Left renal pelvis (tissue), 4 donors: ENCODE measurements at regions not wholly inside any gene's neighbourhood (a gene's known extent, or its start where the extent isn't known, plus 50 kb on each side); places are given as distances from the start of the nearest gene placed in this dataset.

Experiments used
- DNase-seq, 4 donors: peaks; one replicate each; pipeline ENCODE4 v3.0.0-alpha.2; 2013; ENCODE audit warnings: low read depth in 4 of 4, low spot score in 3 of 4

DNA sequence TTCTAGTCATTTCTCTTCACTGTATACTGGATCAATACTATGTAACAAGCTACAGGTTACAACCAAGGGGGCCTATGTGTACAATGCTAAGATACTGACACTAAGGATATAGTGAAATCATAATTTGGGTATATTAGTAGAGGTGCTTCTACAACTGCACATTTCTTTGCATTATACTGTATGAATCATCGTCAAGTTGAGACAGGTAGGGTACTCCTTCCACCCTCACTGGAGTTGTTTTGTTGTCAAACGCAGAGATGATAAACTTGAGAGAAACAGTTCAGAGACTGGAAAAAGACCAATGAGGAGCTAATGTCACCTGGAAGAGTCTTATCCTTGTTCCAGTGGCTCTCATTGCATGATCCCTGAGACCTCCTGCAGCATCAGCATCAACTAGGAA, 208.2 kb upstream of the PRPS1L1 start:
- DNase-seq = no peak

DNA sequence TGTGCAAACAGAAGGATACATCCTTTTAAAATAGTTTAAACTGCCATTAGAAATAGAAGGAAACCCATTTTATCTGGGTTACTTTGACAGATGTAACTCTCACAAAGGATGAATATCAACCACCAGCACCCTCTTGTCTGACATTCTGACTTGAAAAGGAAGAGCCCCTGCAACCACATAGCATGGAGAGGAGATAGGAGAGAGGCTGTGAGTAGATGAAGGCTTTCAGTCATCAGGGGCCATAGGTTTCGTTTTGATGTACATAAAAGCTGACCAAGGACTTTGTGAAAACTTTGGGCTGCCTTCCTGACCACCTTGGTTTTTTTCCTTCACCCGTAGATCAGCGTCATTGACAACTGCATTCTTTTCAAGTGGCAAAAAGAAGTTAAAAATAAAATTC, 211.6 kb upstream of the PRPS1L1 start:
- DNase-seq = no peak

DNA sequence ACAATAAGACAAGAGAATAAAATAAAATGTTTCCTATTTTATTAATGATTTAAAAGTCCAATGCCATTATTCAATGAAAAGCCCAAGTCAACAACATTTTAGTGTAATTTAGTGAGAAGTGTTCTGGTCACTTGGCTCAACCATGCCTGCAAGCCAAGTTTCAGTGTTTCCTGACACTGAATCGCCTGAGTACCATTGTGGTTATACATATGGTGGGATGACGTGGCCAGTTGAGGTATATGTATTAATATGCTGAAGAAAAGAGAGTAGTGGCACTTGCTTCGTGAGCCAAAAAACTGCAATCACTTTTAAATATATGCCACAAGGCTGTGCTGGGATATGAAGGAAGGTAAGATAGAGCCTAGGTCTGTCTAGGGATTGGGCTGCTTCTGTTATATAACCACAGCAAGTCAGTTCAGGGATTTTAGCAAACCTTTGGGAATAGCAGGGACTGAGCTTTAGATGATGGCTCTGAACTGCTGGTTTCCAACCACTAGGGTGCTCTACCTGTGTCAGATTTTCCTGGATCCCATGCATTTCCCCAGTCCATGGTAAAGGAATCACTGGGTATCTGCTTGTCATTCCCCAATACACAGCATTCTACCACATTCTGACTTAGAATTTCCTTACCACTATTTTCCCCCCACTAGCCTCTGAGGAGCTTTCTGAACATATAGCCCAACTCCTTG, 214.0 kb upstream of the PRPS1L1 start:
- DNase-seq = no peak

DNA sequence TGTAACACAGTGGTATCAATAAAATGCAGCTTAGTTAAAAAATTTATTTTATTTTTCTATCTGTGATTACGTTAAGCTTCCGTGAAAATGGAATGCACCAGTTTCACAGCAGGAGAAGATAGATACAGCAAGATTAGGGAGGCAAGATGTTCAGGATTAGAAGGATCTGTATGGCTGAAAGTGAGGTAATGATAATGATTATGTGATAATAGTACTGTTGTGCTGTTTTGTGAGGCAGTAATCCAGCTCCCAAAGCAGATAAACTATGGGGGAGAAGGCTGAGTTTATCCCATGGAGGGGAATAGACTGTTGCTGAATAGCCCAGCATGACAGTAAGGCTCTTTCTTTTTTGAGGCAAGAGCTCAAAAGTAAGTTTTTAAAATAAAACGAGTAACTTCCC, 216.1 kb upstream of the PRPS1L1 start:
- DNase-seq = no peak

DNA sequence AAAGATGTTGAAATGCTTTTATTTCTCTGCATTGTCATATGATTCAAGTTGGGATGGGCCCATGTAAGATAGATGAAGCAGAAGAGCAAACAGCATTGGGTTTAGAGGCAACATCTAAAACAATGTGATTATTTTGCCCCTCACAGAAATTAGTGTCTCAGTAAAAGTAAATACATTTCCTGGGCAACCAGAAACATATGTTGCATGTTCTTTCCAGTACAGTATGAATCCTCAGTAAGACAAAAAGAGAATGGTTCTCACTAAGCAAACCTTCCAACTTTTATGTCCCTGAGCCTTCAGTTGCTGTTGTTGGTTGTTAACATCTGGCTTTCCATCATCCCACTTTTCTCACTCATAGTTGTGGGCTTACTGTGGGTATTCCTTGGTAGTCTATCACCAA, 222.5 kb upstream of the PRPS1L1 start:
- no peak for DNase-seq

DNA sequence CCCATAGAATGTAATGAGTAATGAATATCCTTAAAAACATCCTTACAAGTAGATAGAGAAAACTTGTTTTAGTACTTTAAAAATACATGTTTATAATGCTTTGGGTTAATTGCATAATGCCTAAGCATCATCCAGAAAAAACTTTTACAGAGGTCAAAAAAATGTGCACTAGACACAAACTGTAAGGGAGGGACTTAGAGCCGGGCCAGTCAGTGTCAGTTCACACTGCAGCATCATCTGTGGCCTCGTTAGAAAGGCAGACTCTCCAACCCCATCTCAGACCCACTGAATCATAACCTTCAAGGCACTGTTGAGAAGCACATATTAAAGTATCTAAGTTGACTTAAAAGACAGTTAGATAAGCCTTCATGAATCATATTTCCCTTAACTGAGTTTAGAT, 230.1 kb upstream of the PRPS1L1 start:
- no peak for DNase-seq

DNA sequence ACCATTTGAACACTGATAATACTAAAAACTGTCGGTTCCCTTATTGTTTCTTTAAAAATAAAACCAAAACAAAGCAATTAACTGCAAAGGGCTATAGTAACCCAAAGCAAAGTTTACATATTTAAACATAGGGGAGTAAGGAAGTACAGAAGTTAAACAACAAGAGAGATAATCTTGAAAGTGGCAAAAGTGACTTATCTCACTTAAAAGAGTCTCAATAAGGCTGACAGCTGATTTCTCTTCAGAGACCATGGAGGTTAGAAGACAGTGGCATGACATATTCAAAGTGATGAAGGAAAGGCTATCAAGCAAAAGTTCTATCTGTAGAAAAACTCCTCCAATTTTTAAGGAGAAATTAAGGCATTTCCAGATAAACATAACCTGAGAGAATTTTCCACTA, 233.5 kb upstream of the HDAC9 start:
- DNase-seq = no peak

DNA sequence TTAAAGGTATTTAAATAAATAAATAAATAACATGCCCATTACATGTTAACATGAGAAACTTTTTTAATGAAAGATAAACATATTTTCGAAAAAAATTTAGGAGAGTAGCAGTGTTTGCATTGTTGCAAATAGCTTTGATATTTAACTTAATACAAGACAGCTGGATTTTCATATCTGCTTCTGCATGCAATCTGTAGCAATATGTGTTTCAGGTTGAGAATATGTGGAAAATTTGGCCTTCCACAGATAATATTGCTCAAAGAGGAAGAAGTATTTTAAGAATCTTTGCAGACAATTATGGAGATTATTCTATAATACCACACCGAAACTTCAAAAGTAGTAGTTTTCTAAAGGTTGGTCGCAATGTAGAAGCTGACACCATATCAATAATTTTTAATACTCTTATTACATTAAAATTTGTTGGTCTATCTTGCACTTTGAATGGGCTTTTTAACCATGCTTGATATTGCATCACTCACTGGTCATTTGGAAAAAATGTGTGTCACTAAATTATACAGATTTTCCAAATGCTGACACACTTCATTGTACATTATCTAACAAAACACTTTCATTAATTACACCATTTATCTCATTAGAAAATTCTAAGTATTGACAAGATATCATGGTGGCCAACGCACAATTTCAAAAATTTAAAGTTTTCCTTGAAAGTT, 229.8 kb upstream of the HDAC9 start:
- no peak for DNase-seq

DNA sequence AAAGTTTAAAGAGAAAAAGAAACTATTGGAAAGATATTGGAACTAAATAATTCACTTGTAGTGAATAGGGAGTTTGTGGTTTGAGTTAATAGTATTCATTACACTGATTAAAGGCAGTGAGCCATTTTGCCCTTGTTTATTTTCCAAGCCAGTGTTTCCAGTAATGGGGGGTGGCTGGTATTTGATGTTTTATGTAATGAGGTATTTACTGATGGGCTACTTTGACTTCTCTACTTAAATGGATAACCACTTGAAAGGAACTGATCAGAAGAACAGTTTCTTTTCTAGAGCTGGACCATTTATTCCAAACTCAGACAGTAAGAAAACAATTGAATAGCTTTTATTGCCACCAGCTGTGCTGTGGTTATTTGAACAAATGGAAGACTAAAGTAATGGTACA, 227.0 kb upstream of the HDAC9 start:
- DNase-seq = no peak

DNA sequence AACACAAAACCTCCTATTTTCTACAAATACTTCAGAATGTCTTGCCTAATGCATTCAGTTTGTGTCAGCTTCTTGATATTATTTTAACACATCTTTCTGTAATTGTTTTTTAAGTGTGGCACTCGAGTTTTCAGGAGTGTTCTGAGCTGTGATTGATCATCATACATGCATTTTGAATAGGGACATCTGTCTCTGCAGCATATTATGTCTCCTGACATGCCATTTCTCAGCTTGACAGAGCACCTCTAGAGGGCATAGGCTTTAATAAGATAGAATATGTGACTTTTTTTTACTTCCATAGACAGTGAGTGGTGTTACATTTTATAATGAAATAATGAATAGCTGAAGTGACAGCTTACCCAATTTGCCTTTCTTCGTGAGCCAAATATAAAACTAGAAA, 219.2 kb upstream of the HDAC9 start:
- no peak for DNase-seq

DNA sequence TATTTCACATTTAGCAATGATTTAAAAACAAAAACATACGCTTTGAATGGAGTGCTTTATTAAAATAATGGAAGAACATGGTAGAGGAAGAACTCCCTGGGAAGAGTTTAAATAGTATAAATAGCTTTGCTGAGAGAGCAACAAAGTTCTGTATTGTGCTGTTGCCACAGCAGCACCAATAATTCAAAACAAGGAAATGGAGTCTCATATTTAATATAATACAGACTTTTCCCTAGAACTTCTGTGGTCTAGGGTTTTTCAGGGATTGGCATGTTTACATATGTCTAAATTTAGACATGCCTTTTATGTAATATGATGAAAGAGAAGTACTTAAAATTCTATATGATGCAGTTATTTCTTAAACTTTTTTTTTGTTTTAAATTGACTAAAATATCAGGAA, 217.2 kb upstream of the HDAC9 start:
- no peak for DNase-seq

DNA sequence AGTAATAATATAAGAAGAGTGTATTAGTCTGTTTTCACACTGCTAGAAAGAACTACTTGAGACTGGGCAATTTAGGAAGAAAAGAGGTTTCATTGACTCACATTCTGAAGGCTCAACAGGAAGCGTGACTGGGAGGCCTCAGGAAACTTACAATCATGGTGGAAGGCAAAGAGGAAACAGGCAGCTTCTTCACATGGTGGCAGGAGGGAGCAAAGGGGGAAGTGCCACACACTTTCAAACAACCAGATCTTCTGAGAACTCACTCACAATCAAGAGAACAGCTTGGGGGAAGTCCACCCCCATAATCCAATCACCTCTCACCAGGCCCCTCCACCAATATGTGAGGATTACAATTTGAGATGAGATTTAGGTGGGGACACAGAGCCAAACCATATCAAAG, 212.5 kb upstream of the HDAC9 start:
- no peak for DNase-seq

DNA sequence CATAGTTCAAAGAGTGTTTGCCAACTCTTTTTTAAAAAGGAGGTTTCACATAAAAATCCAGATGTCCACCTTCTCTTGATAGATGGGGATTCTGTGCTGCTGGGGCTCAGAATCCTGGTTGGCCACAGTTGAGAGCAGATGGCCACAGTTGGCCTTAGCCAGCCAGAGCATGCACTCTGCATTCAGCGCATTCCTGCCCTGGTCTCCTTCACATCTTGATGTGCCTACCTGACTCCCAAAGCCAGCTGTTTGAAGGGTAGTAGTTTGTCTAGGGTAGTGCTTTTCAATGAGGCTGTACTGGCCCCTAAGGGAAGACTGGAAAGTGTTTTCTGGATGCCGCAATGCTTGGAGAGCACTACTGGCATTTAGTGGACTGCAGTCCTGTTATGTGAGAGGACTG, 208.1 kb upstream of the HDAC9 start:
- DNase-seq = no peak

DNA sequence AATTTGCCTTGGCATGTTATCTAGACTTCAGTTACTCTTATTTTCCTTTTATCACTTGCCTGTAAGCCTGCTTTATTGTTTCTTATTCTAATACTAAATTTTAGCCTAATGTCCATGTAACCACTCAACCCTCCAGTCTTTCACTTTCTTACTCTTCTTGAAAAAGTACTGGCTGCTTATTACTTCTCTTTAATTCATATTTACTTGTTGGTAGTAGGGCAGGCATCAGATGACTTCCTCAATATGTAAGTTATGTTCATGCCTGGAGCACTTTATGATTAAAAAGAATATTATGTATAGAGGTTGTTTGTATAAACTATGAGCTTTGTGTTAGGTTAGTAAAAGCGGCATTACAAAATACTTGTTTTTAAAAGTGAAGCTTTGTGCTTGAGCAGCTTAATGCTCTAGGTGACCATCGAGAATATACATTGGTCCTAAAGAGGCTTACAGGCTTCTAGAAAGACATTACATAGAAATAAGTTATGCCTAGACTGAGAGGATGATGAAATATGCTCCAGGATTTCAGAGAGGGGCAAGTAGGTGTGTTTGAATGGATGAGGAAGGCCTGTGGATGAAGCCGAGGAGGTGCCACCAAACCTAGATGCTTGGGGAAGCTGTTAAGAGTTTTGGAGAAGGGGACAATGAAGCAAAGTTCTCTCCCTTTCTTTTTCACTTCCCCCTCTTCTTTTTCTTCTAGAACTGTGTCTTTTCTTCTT, 207.1 kb upstream of the HDAC9 start:
- DNase-seq = no peak

DNA sequence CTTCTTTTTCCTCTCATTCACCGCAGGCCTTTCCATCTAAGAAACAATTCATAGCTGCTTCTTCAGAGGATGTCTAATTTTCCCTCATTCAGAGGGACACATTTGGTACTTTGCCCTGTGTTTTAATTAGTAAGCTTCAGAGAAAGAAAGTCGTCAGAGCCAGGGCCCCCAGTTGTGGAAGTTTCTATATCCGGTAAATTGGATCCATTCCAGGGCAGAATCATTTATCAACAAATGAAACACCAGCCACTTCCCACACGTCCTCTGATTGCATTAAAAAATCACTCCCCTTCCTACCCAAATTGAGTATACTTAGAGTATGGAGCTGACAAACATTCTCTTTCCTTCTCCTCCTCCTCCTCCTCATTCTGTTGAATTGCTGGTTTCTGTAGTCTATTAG, 205.8 kb upstream of the HDAC9 start:
- no peak for DNase-seq

DNA sequence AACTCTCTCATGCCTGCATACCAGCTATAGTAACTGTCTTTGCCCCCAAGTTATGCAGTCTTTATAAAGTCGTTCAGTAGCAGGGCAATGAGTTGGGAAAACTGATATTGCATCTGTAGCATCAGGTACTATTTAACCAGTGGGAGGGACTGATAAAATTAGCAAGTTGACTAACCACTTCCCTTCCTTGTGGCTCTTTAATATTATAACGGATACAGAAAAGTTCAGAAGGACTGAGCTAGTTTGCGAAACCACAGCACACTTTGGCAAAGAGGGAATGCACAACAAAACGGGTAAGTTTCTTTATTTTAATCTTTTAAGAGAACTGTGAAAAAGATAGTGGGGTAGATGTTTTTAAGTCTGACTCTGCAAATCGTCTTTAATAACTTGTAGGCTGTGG, 205.3 kb upstream of the HDAC9 start:
- no peak for DNase-seq

DNA sequence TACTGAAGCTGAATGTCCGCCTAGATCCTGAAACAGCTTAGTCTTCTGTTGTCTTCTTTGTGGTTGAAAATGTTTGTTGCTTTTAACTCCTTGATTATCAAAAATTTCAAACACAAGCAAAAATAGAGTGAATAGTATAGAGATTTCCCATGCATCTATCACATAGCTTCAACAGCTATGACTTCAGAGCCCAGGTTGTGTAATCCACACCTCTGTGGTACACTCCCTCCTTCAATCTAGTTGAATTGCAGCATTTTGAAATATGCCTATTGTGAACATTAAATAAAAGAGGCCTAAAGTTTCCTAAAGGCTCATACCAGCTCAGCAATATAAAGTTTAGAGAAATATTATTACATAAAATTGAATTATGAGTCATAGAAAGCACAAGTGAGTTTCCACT, 204.7 kb upstream of the HDAC9 start:
- no peak for DNase-seq

DNA sequence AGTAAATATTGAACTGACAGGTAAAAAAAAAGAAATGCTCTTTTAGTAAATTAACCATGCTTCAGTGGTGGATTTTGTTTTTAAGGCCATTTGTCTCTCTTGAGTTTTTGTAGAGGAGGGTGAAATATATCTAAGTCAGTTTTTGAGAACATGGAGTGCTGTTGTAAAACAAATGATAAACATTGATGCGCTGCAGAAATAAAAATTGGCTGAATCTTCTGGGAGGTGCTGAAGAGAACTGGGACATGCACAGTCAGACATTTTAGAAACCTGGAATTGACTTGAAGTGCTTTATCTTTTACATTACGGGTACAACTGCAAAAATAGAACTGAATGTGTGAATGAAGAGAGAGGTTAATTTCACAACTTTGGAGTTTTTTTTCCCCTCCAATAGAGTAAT, 203.0 kb upstream of the HDAC9 start:
- DNase-seq = no peak

DNA sequence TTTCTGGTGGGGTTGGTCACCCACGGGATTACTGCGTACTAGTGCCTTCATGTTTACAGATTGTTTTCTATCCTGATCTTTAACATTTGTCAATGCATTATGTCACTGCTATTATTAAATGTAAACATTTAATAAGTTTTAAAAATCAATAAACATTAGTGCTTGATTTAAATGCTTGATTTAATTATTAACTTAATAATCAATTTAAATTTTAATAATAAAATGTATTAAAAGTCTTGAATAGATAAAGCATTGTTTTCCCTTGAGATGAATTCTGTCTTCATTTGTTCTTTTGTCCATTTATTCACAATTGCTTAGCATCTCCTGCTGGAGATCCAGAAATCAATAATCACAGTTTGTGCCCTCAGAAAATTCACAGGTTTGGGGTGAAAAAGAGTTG, 201.8 kb upstream of the HDAC9 start:
- DNase-seq = no peak

DNA sequence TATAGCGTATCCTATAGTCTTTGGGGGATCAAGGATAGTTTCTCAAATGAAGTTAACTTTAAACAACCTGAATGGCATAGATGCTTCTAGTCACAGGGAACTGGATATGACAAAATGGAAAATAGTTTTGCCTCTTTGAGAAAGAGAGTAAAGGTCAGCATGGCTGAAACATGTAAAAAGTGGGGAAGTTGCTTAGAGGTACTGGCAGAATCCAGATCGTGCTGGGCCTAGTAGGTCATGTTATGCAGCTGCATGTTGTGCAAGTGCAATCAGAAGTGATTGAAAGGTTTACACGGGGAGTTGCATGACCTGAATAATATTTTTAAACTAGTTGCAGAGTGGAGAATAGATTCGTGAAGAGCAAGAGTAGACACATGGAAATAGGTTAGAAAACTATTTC, 201.1 kb upstream of the HDAC9 start:
- no peak for DNase-seq

DNA sequence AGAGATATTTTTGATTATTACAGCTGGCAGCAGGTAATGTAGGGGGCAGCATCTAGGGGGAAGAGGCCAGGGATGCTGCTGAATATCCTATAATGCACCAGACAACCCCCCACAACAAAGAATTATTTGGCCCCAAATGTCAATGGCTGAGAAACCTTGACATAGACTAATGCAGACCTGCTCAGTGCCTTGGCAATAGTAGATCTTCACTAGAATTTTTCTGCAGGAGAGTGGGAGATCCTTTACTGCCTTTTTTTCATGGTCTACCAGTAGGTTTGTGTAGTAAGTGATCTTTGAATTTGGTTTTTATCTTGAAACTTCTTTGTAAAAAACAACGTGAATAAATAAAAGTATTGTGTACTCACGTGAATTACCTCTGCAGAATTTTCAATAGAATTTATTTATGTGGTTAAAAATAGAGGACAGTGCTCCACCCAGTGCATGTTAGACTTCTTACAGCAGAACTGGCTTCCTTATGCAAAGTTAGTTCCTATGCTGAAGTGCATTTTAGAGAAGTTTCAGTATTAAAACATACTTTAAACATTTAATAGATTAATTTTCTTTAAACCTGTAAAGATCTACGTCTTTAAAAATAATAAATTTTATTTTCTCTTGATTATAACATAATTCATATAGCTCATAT, 199.6 kb upstream of the HDAC9 start:
- DNase-seq = no peak

DNA sequence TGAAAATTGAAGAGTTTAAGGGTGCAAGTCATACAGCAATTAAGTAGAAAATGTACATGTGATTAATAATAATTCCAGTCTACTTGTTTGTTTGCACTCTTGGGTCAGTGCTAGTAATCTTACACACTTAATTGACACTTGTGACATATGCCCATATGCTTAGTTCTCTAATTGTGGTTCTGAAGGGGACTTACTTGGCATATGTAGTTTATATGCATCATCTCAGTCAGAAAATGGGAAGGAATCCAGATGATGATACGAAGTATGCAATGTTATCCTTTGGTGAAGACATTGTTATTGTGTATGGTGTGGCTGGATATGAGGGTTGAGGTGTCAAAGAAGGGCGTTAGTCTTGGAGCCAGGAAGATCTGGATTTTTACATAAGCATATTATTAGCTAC, 193.5 kb upstream of the HDAC9 start:
- DNase-seq = no peak
